Tibial nerve (tissue), 3 donors: ENCODE measurements at regions not wholly inside any gene's neighbourhood (a gene's known extent, or its start where the extent isn't known, plus 50 kb on each side); places are given as distances from the start of the nearest gene placed in this dataset.

Experiments used
- CTCF ChIP-seq, 5 experiments: fragments of 200-600 bp in 3 of 5; fragments of 450-650 bp in 2 of 5; sonication (generic) in 3 of 5; IDR thresholded peaks; one replicate each; pipeline ENCODE4 v1.5.1; 2016 to 2019; ENCODE audit warnings: antibody characterized with exemption in 5 of 5, mild to moderate bottlenecking in 3 of 5, moderate library complexity in 2 of 5
- POLR2A ChIP-seq, 2 donors: fragments of 450-650 bp; IDR thresholded peaks; one replicate each; pipeline ENCODE4 v1.6.1; 2017; ENCODE audit warnings: antibody characterized with exemption in 2 of 2, mild to moderate bottlenecking in 2 of 2, moderate library complexity in 2 of 2

GRCh38 chr5:17929171-17929570, 294.9 kb downstream of the TAF11L14 start:
- TF ChIP-seq CTCF (IDR thresholded peaks at IDR 0.05) (no peak), POLR2A (IDR thresholded peaks at IDR 0.05) (no peak)
